ENCODE measurements at regions not wholly inside any gene's neighbourhood (a gene's known extent, or its start where the extent isn't known, plus 50 kb on each side); places are given as distances from the start of the nearest gene placed in this dataset.
"Not testable (repeated sequence)": the region's sequence is repeated elsewhere in the genome, so short reads cannot be mapped to it uniquely, and the experiment has no call there.

GRCh38 chr5:167052791-167053190 is 1238.7 kb upstream of the WWC1 start:
- DNase-seq (no peak), ATAC-seq (no peak)

- DNase-seq (no peak), ATAC-seq (no peak)
These were observed 1233.8 kb upstream of the WWC1 start for GRCh38 chr5:167057665-167058064.

GRCh38 chr5:167061695-167062094 is 1229.8 kb upstream of the WWC1 start:
- DNase-seq (no peak), ATAC-seq (no peak)

GRCh38 chr5:167063116-167063515 is 1228.3 kb upstream of the WWC1 start:
- no peak for DNase-seq
- no peak for ATAC-seq

- DNase-seq (no peak), ATAC-seq (no peak)
These were observed 1227.7 kb upstream of the WWC1 start for GRCh38 chr5:167063788-167064187.

GRCh38 chr5:167064198-167064776 is 1227.2 kb upstream of the WWC1 start:
- DNase-seq (no peak), ATAC-seq (no peak)

- DNase-seq (no peak), ATAC-seq (no peak)
These were observed 1225.7 kb upstream of the WWC1 start for GRCh38 chr5:167065794-167066193.

- no peak for ATAC-seq
These were observed 1219.3 kb upstream of the WWC1 start for GRCh38 chr5:167071981-167072610.

GRCh38 chr5:167081561-167081960 is 1209.9 kb upstream of the WWC1 start:
- DNase-seq, result no peak
- no peak for ATAC-seq

More at GRCh38 chr5:167071981-167072610, 1219.3 kb upstream of the WWC1 start:
- DNase-seq, result no peak

GRCh38 chr5:167096816-167097215 is 1194.6 kb upstream of the WWC1 start:
- DNase-seq (no peak), ATAC-seq (no peak)

- ATAC-seq (no peak), DNase-seq (no peak)
These were observed 1187.1 kb upstream of the WWC1 start for GRCh38 chr5:167104351-167104750.

GRCh38 chr5:167105941-167106340 is 1185.5 kb upstream of the WWC1 start:
- ATAC-seq, result no peak

GRCh38 chr5:167107684-167108083 is 1183.8 kb upstream of the WWC1 start:
- DNase-seq (no peak), ATAC-seq (no peak)

More at GRCh38 chr5:167105941-167106340, 1185.5 kb upstream of the WWC1 start:
- no peak for DNase-seq

- not testable (repeated sequence) for DNase-seq, ATAC-seq
These were observed 1183.2 kb upstream of the WWC1 start for GRCh38 chr5:167108266-167108665.

- DNase-seq (no peak), ATAC-seq (no peak)
These were observed 1178.9 kb upstream of the WWC1 start for GRCh38 chr5:167112556-167112955.

GRCh38 chr5:167122267-167122666 is 1169.2 kb upstream of the WWC1 start:
- DNase-seq (no peak), ATAC-seq (no peak)

GRCh38 chr5:167123126-167123525 is 1168.3 kb upstream of the WWC1 start:
- ATAC-seq (no peak), DNase-seq (no peak)

- ATAC-seq, result no peak
- DNase-seq, result no peak
These were observed 1162.9 kb upstream of the WWC1 start for GRCh38 chr5:167128581-167128980.

GRCh38 chr5:167140548-167141291 is 1150.7 kb upstream of the WWC1 start:
- ATAC-seq, result no peak
- no peak for DNase-seq

GRCh38 chr5:167143716-167144115 is 1147.7 kb upstream of the WWC1 start:
- DNase-seq, result no peak
- ATAC-seq, result no peak

GRCh38 chr5:167145841-167146240 is 1145.6 kb upstream of the WWC1 start:
- ATAC-seq (no peak), DNase-seq (no peak)

- DNase-seq (no peak), ATAC-seq (no peak)
These were observed 1143.6 kb upstream of the WWC1 start for GRCh38 chr5:167147879-167148278.

- ATAC-seq, result no peak
- no peak for DNase-seq
These were observed 1140.8 kb upstream of the WWC1 start for GRCh38 chr5:167150661-167151060.

- ATAC-seq, result no peak
- DNase-seq, result no peak
These were observed 1138.9 kb upstream of the WWC1 start for GRCh38 chr5:167152561-167152960.
